NCI-H1092 treated with DMSO at 0.1 percent for 48 hours (cell line): ENCODE measurements at regions not wholly inside any gene's neighbourhood (a gene's known extent, or its start where the extent isn't known, plus 50 kb on each side); places are given as distances from the start of the nearest gene placed in this dataset.
A peak's percentile ranks its signal among the peaks of the same experiment; 100 is the strongest.

Source experiments
- DNase-seq: peaks from one replicate; lab custom pipeline; 2025; lab: John Stamatoyannopoulos, UW

DNA sequence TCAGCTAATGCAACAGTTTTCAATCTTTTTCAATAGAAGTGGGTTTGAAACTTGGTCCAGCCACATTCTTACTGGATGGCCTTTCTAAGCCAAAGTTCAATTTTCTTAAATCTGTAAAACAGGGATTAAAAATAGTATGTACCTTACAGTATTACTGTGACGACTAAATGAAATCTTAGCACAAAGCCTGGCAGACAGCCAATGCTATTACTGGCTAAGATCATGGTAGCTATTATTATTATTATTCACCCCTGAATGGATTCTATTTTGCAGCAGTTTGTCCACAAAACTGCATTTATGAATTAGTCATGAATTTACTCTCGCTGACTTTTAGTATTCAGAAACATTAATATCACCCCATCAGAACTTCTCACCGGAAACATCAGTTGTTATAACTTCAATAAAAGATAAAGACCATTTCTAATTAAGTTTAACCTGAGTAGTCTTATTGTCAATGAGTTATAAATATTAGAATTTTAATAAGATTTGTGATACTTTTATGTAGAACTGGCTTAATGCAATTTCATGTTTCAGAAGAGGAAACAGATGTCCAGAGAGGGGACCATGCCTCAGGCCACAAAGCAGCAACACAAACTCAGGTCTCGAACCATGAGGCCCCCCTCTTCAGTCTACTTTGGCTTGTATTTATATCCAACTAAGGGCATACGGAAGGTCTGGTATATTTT is 468.2 kb downstream of the ARHGEF28 start:
- DNase-seq = no peak

DNA sequence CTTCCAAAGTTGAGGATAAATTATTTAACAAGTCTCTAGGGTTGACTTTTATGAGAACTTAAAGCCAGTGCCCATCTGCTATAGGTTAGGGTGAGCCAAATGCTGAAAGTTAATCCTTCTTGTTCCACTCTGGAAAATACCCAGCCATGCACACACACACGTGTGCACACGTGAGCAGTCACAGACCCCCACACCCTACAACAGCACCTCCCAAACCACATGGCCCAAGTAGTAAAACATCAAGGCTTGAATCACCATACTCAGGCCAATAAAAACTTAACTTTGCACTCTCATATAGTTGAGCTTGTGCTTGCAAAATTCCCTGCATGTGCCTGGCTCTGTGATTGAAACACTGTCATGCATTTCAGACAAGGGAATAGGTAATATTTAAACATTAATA is 467.6 kb downstream of the ARHGEF28 start:
- no peak for DNase-seq

DNA sequence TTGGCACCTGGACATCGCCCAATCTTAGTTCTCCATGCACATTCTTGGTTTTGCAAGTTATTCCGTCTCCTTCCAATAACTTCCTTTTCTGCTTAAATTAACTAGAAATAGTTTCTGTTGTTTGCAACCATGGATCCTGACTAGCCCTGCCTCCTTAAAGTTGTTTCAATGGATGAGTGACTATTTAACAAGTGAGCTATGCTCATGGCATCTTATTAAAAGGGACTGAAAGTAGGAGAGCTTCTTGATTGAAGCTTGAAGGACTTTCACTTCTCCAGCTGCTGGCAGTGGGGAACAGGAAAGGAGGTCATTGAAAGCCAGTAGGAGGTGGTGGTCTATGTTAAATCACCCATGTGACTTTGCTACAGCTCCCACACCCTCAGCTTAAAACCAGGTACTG is 466.8 kb downstream of the ARHGEF28 start:
- DNase-seq = no peak

DNA sequence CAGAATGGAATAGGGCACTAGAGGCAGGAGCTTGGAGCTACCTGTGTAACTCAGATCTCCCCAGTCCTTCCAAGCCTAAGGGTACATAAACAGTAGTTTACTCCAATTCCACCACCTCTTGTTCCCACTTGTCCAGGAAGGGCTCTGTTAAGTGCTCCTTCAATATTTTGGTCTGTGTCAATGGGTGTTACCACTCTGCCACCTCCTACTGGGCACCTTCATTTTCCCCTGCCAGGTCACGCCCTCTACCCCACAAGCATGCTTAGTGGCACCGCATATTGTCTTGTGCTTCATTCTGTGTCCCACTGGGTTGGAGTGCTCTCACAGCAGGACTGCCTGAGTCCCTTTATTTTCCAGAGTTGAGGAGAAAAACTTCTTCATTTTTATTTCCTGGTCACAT is 459.8 kb downstream of the ARHGEF28 start:
- no peak for DNase-seq

- no peak for DNase-seq
These were observed 459.2 kb downstream of the ARHGEF28 start for GRCh38 chr5:74085186-74085585.

DNA sequence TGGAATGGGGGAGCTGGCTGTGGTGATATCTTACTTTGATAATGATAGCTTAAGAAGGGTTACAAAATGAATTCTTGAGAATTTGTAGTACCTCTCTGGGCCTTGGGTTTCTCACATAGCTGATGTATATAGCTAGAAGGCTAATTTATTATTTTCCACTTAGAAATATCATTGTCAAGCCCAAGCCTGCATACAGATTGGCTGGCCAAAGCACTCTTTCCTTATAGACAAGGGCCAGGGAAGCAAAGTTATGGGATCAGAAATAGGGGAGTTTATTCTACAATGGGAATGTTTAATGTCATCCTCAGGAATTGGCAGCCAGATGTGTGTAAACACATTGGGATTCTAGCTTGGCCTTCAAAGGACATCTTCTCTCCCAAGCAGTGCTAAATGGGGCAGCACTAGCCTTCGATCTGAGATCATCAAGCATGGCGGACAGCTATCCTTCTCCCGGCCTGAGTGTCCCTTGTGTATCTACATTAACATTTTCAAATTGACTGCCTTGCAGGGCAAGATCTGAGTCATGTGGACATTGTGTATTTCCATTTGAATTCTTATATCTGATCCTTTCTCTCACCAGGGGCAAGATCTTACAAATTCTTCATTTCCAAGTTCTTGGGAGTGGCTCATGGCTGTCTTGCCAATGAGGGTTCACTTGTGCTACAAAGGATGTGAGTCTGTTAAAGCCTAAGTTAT is 457.2 kb downstream of the ARHGEF28 start:
- DNase-seq = no peak

DNA sequence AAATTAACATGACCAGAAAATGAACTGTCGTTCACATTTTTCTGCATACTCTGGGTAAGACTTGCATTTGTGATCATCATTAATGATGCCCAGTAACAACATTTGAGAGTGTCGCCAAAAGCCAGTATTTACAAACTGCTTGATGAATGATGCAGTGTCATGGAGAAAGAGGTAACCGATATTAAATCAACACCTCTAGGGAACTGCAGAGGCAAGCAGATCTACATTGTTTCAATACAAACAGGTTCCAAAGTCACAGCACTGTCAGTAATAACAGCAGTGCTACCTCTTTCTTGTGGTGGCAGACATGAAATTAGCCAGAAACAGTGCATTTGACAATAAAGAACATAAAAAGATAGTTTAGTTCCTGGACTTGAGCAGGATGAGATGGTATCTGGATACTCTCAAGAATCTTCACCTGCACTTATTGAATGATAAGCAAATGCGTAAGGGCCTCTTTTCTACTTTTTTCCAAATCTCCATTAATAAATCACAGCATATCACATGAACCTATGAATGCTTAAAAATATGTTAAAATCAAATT is 456.6 kb downstream of the ARHGEF28 start:
- peak; percentile 46 for DNase-seq

DNA sequence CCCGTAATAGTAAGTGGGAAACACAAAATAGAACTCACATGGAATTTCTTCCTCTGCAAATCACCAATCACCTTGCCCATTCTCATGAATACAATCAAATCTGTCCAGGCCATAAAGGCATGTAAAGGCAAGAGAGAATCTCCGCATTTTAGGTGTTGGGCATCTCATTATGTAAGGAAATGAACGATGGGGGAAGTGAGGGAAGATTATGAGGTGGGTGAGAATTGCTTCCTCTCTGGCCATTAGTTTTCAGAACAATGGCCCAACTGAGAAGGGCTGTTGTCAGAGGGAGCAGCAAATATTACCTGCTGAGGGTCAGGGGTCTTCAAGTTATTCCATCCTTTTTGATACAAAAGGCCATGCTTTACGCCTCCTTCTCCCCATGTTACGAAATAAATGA is 455.1 kb downstream of the ARHGEF28 start:
- no peak for DNase-seq

DNA sequence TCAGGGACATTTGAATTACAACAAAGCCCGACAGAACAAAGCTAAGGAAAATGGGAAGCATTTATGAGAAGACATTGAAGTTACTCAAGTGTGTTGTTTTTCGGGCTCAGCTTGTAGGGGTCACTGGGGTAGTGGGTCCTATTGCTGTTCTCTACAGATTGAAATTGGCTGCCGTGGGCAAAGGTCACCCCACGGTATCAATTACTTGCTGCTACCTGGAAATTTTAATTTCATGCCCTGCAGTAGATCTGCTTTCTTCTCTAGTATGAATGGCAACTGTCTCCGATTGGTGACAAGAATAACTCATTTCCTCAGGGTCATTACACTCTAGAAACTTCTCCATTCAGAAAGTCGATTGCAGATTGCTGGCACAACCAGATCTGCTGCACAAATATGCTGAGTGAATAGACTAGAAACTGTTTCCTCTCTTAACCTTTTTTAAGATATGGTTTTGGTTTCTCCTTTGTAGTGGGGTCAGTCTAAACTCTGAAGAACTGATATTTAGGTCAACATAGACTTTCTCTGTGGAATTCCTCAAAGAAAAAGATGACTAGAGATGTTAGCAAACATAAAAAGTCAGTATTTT is 454.1 kb downstream of the ARHGEF28 start:
- DNase-seq = no peak

DNA sequence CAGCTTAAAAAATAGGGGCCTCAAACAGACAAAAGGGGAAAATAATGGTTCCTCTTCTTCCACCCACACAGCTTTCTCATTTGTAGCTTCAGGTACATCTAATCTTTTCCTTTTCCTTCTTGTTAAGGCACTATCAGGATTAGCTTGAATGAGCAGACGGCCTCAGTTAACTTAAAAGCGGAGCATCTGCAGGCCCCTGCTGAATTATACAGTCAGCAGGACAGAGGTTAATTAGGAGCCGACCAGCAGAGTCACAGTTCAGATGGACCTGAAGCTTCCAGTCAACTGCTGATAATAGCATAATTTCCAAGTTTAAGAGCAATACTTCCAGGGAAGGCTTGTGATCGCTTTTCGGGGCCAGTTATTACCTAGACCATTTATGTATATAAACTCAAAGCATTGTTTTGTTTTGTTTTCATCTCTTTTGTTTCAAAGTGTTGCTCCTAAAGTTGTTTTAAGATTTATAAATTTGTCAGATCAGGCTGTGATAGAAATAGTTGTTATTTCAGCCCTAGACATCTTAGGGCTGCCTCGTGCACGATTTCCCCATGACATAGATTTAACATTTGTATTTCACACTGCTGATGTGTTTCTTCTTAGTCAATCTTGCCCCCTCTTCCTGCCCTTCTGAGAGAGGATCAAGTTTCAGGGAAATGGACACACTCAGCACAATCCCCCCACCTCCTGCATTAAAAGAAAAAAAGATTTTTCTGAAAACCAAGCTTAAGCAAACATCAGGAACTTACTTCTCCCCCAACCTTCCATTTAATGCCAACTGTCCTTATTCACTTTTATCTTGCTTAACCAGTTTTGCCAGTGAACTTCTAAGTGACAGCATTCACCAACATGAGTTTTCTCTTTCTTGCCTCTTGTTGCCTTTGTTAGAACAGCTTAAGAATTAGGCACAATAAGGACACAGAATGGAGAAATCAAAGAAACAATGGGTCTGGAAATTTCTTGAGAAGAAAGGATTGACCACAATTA is 449.8 kb downstream of the ARHGEF28 start:
- no peak for DNase-seq

- no peak for DNase-seq
These were observed 448.1 kb downstream of the ARHGEF28 start for GRCh38 chr5:74074111-74074510.

GRCh38 chr5:74073257-74073656 is 447.3 kb downstream of the ARHGEF28 start:
- no peak for DNase-seq

- DNase-seq = no peak
These were observed 446.6 kb downstream of the ARHGEF28 start for GRCh38 chr5:74072646-74073045.

DNA sequence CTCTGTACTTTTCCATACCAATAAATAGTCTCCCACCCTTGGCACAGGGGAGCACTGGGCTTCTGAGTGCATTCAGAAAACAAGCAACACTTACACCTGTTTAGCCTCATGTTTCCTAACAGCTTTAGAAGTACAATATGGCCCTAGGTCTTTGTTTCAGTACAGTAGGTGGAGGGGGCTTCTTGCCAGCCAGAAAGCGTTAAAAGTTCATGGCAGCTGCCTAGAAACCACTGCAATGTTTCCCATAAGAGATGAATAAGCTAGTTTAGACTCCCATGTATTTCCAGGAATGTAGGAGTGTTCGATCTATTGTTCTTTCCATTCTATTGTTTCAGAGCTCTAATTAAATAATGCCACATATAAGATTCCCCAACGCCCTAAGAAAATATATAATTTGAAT is 444.8 kb downstream of the ARHGEF28 start:
- no peak for DNase-seq

DNA sequence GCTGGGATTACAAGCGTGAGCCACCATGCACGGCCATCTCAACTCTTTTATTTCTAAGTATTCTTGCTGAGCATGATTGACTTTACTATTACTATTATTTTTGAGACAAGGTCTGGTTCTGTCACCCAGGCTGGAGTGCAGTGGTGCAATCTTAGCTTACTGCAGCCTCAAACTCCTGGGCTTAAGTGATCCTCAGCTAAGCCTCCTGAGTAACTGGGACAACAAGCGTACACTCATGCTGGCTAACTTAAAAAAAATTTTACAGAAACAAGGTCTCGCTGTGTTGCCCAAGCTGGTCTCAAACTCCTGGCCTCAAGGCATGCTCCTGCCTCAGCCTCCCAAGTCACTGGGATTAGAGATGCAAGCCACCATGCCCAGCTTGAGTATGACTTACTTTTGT is 443.7 kb downstream of the ARHGEF28 start:
- no peak for DNase-seq

DNA sequence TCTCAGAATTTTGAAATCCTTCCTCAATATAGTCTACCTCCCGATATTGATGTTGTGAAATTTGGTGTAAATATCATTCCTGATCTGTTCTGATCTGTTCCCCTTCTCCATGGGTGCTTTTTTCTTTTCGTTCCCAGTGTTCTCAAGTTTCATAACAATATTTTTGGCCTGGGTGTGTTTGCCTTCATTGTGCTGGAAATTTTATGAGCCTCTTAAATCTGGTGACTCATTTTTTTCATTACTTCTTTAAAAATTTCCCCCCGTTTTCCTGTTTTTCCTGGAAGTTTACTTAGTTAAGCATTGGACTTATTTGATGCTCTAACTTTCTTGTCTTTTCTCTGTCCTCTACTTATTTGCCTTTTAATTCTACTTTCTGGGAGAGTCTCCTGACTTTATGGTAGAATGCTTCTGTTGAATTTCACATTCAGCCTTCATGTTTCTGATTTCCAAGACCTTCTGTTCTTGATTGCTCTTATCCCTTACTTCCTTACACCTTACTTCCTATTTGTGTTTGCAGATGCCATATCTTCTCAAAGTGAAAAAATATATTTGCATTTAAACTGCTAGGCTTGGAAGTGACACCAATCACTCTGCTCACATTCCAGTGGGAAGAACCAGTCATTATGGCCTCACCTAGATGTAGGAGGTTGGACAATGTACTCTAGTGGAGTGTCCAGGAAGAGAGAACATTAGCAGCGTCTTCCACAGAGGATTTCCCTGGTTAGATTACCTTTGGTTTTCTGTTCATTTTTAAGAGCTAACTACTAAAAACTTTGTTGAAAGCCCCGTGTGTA is 441.9 kb downstream of the ARHGEF28 start:
- no peak for DNase-seq

- no peak for DNase-seq
These were observed 438.9 kb downstream of the ARHGEF28 start for GRCh38 chr5:74064911-74065310.

- DNase-seq = no peak
These were observed 438.2 kb downstream of the ARHGEF28 start for GRCh38 chr5:74064225-74064624.

DNA sequence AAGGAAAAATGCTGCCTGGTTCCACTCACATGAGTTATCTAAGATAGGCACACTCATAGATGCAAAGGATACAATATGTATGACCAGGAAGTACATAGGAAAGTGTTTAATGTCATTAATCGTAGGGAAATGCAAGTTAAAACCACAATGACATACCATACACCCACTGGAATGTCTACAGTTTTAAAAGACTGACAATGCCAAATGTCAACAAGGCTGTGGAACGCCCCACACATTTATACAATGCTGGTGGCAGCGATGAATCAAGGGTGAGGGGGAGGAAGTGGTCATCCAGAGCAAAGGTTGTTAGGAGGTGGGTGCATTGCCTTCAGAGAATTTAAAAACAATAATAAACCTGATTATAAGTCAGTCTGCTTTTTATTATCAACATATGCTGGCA is 437.8 kb downstream of the ARHGEF28 start:
- DNase-seq = no peak

DNA sequence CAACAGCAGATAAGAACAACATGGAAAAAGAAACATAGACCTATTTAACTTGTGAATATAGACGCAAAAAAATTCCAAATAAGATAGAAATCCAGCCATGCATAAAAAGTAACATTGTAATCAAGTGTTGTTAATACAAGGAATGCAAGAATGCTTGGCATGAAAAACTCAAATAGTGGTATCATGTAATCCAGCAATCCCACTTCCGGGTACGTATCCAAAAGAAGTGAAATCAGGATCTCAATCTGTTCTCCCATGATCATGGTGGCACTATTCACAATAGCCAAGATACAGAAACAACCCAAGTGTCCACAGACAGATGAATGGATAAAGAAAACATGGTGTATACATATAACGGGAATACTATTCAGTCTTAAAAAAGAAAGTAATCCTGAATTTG is 437.4 kb downstream of the ARHGEF28 start:
- DNase-seq = no peak

GRCh38 chr5:74061292-74061691 is 435.3 kb downstream of the ARHGEF28 start:
- DNase-seq = no peak
